Chondrocyte (in vitro differentiated cells): ENCODE measurements at regions not wholly inside any gene's neighbourhood (a gene's known extent, or its start where the extent isn't known, plus 50 kb on each side); places are given as distances from the start of the nearest gene placed in this dataset.
"Not testable (repeated sequence)": the region's sequence is repeated elsewhere in the genome, so short reads cannot be mapped to it uniquely, and the experiment has no call there.

Experiments used
- DNase-seq: peaks from one replicate; pipeline ENCODE4 v3.0.0; 2021; ENCODE audit warnings: mixed read lengths, low spot score
- H3K27ac Mint-ChIP-seq: one replicate; pipeline ENCODE4 v1.8.0; 2021; ENCODE audit warnings: mild to moderate bottlenecking, moderate library complexity, mixed read lengths; ENCODE audit not compliant: unreplicated experiment
- H3K27me3 Mint-ChIP-seq: 2 replicates; pipeline ENCODE4 v1.8.0; 2021; ENCODE audit warnings: low read depth, mixed read lengths
- H3K36me3 Mint-ChIP-seq: 2 replicates; pipeline ENCODE4 v1.8.0; 2021; ENCODE audit warnings: low read depth, mixed read lengths
- H3K4me1 Mint-ChIP-seq: 2 replicates; pipeline ENCODE4 v1.8.0; 2021; ENCODE audit warnings: low read depth, mild to moderate bottlenecking, mixed read lengths
- H3K4me3 Mint-ChIP-seq: one replicate; pipeline ENCODE4 v1.8.0; 2021; ENCODE audit warnings: mild to moderate bottlenecking, moderate library complexity, mixed read lengths; ENCODE audit not compliant: unreplicated experiment
- H3K9me3 Mint-ChIP-seq: 2 replicates; pipeline ENCODE4 v1.8.0; 2021; ENCODE audit warnings: low read depth, mixed read lengths
- TF ChIP-seq, protein P1 (sequence below): fragments of 200-600 bp; sonication (generic); IDR thresholded peaks from 2 replicates; pipeline ENCODE4 v1.5.0; 2021; ENCODE audit warnings: antibody characterized with exemption, mild to moderate bottlenecking, moderate library complexity

DNA sequence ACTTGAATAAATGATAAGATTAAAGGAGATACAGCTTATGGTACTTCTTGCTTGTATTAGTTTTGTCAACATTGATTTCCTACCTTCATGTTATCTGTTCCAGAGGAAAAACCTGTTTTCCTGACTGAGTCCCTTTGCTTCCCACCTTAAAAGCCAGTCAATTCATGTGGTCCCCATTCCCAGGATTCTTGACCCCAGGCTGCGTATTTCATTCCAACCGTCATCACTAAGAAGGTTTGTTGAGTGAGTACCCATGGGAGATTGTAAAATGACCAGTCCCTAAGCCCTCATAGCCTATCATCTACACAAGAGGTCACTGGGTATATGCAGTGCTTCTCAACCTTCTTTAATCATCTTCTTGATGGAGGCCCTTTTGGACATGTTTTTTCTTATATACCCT is 52.2 kb downstream of the BEX3 start:
- TF ChIP-seq, protein P1, sequence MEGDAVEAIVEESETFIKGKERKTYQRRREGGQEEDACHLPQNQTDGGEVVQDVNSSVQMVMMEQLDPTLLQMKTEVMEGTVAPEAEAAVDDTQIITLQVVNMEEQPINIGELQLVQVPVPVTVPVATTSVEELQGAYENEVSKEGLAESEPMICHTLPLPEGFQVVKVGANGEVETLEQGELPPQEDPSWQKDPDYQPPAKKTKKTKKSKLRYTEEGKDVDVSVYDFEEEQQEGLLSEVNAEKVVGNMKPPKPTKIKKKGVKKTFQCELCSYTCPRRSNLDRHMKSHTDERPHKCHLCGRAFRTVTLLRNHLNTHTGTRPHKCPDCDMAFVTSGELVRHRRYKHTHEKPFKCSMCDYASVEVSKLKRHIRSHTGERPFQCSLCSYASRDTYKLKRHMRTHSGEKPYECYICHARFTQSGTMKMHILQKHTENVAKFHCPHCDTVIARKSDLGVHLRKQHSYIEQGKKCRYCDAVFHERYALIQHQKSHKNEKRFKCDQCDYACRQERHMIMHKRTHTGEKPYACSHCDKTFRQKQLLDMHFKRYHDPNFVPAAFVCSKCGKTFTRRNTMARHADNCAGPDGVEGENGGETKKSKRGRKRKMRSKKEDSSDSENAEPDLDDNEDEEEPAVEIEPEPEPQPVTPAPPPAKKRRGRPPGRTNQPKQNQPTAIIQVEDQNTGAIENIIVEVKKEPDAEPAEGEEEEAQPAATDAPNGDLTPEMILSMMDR, result no peak
- no peaks in the 10 kb centered on the region for H3K4me1 Mint-ChIP-seq
- H3K27me3 Mint-ChIP-seq, result no peaks in the 10 kb centered on the region
- DNase-seq, result no peak
- H3K9me3 Mint-ChIP-seq, result no peaks in the 10 kb centered on the region
- H3K4me3 Mint-ChIP-seq, result no peak overlapping the region
- no peaks in the 10 kb centered on the region for H3K36me3 Mint-ChIP-seq
- no peak overlapping the region for H3K27ac Mint-ChIP-seq

DNA sequence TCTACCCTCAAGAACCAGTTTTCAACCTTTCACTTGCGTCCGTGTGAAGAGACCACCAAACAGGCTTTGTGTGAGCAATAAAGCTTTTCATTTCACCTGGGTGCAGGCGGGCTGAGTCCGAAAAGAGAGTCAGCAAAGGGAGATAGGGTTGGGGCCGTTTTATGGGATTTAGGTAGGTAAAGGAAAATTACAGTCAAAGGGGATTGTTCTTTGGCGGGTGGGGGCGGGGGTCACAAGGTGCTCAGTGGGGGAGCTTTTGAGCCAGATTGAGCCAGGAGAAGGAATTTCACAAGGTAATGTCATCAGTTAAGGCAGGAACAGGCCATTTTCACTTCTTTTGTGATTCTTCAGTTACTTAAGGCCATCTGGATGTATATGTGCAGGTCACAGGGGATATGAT is 52.7 kb downstream of the BEX3 start:
- not testable (repeated sequence) for H3K4me1 Mint-ChIP-seq, H3K36me3 Mint-ChIP-seq, H3K9me3 Mint-ChIP-seq, H3K4me3 Mint-ChIP-seq, H3K27me3 Mint-ChIP-seq, H3K27ac Mint-ChIP-seq, DNase-seq

DNA sequence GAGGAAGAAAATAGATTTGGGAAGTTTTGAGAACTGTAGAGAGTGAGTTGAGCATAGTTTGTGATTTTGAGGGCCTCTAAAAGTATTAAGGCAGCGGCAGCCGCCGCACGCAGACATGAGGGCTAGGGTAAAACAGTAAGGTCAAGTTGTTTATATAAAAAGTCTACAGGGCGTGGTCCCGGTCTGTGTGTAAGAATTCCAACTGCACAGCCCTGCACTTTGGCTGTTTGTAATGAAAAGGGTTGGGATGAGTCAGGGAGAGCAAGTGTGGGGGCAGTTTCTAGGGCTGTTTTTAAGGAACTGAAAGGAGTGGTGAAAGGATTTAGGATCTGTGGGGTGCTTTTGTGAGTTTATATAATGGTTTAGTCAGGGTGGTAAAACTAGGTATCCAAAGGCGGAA is 55.0 kb downstream of the BEX3 start:
- DNase-seq, result no peak

DNA sequence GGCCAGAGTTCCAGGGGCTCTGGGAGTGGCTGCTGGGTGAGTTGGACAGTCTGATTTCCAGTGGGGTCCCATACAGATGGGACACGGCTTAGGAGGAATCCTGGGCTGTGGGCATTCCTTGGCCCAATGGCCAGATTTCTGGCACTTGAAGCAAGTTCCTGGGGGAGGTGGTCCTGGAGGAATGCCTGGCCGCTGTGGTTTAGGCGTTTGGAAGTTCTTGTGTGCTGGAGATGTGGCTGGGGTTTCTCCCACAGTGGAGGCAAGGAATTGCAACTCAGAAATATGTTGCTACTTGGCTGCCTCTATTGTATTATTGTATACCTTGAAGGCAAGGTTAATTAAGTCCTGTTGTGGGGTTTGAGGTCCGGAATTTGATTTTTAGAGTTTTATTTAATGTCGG is 56.5 kb downstream of the BEX3 start:
- H3K27ac Mint-ChIP-seq, H3K9me3 Mint-ChIP-seq, H3K27me3 Mint-ChIP-seq, H3K4me3 Mint-ChIP-seq, H3K36me3 Mint-ChIP-seq, H3K4me1 Mint-ChIP-seq, DNase-seq: not testable (repeated sequence)

More for the DNA sequence above, 55.0 kb downstream of the BEX3 start:
- TF ChIP-seq, protein P1, result no peak
- Mint-ChIP-seq H3K27ac (no peak overlapping the region), H3K36me3 (no peaks in the 10 kb centered on the region), H3K4me1 (no peaks in the 10 kb centered on the region), H3K4me3 (no peak overlapping the region), H3K9me3 (peaks cover 2% of the 10 kb centered on the region), H3K27me3 (no peaks in the 10 kb centered on the region)

DNA sequence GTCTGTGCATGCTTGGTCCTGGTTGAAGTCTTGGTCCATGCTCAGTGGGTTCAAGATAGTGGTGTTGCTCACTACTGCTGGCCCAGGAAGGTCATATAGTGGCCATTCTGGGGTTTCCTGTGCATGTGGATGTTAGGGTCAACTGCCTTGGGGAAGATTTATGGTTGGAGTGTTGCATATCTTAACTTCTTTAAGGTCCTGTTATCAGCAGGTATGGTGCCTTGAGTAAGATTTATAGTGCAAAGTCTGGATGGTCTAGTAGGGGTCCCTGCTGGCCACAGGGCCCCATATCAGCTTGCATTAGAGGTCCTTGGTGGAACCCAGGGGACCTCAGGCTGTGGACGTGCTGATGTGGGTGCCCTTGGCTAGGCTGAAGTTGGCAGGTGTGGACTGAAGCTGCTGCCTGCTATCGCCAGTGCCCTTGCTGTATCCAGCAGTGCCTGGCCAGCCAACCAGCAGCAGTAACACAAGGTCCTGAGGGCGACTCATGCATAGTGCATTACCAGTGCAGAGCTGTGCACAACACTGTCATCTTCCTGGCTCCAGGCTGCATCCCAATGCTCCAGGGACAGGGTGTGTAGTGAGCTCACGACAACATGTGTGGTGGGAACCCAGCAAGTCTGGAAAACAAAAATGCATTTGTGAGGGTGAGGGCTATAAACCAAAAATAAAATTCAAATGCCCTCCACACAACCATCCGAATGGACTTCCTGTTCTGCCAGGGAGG is 61.0 kb downstream of the BEX3 start:
- Mint-ChIP-seq H3K27ac (no peak overlapping the region), H3K4me3 (no peak overlapping the region), H3K27me3 (no peaks in the 10 kb centered on the region), H3K4me1 (peaks cover 14% of the 10 kb centered on the region), H3K9me3 (peaks cover 2% of the 10 kb centered on the region), H3K36me3 (no peaks in the 10 kb centered on the region)
- TF ChIP-seq, protein P1, result no peak
- DNase-seq, result no peak

DNA sequence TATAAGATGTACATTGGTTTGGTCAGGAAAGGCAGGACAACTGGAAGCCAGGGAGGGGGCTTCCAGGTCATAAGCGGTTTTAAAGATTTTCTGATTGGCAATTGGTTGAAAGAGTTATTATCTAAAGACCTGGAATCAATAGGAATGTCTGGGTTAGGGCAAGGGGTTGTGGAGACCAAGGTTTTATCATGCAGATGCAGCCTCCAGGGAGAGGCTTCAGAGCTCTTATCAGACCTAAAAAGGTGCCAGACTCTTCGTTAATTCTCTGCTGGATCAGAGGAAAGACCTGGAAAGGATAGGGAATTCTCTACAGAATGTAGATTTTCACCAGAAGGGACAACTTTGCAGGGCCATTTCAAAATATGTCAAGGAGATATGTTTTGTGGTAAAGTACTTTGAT is 62.8 kb downstream of the BEX3 start:
- TF ChIP-seq, protein P1, result no peak
- Mint-ChIP-seq H3K27ac (no peak overlapping the region), H3K27me3 (no peaks in the 10 kb centered on the region), H3K9me3 (peaks cover 2% of the 10 kb centered on the region), H3K4me1 (peaks cover 26% of the 10 kb centered on the region), H3K36me3 (no peaks in the 10 kb centered on the region), H3K4me3 (no peak overlapping the region)
- no peak for DNase-seq
